GM23338 (cell line): ENCODE measurements at regions not wholly inside any gene's neighbourhood (a gene's known extent, or its start where the extent isn't known, plus 50 kb on each side); places are given as distances from the start of the nearest gene placed in this dataset.

Experiments
- ATAC-seq: fragments of 200-7000 bp; cut with Tn5 transposase; 3 replicates; pipeline ENCODE4 v1.9.1; 2020
- DNase-seq: peaks from one replicate; pipeline ENCODE4 v3.0.0-alpha.2; 2015; ENCODE audit warnings: low spot score
- H2AFZ ChIP-seq: fragments of 200-600 bp; sonication (generic); 2 replicates; pipeline ENCODE4 v1.8.0; 2016; ENCODE audit warnings: antibody characterized with exemption, mild to moderate bottlenecking, moderate library complexity
- H3F3A ChIP-seq: fragments of 200-600 bp; sonication (generic); replicated peaks from 2 replicates; pipeline ENCODE4 v1.8.0; 2017; ENCODE audit warnings: antibody characterized with exemption, mixed run types, low read depth
- H3K27ac ChIP-seq: fragments of 200-600 bp; sonication (generic); 2 replicates; pipeline ENCODE4 v1.6.1; 2016; ENCODE audit warnings: low read depth
- H3K27me3 ChIP-seq: fragments of 200-600 bp; sonication (generic); 2 replicates; pipeline ENCODE4 v1.8.0; 2016; ENCODE audit warnings: mild to moderate bottlenecking, mixed run types, moderate library complexity; ENCODE audit not compliant: insufficient read depth
- H3K36me3 ChIP-seq: fragments of 200-600 bp; sonication (generic); 2 replicates; pipeline ENCODE4 v1.8.0; 2016; ENCODE audit warnings: mild to moderate bottlenecking; ENCODE audit not compliant: insufficient read depth
- H3K4me1 ChIP-seq: fragments of 200-600 bp; sonication (generic); 2 replicates; pipeline ENCODE4 v1.8.0; 2016; ENCODE audit warnings: mild to moderate bottlenecking, moderate library complexity; ENCODE audit not compliant: insufficient read depth
- H3K4me2 ChIP-seq: fragments of 200-600 bp; sonication (generic); 2 replicates; pipeline ENCODE4 v1.7.1; 2017; ENCODE audit warnings: mixed run types
- H3K4me3 ChIP-seq: fragments of 200-600 bp; sonication (generic); 2 replicates; pipeline ENCODE4 v1.6.1; 2016; ENCODE audit warnings: mixed run types
- H3K79me2 ChIP-seq: fragments of 200-600 bp; sonication (generic); replicated peaks from 2 replicates; pipeline ENCODE4 v1.8.0; 2017; ENCODE audit warnings: mild to moderate bottlenecking; ENCODE audit not compliant: insufficient read depth
- H3K9me2 ChIP-seq: fragments of 200-600 bp; sonication (generic); 2 replicates; pipeline ENCODE4 v1.8.0; 2017; ENCODE audit not compliant: insufficient read depth
- H4K20me1 ChIP-seq: fragments of 200-600 bp; sonication (generic); replicated peaks from 2 replicates; pipeline ENCODE4 v1.8.0; 2017; ENCODE audit warnings: mild to moderate bottlenecking; ENCODE audit not compliant: insufficient read depth
- H3K27ac Mint-ChIP-seq: 2 replicates; pipeline ENCODE4 v1.8.0; 2020; ENCODE audit warnings: inconsistent platforms, mild to moderate bottlenecking, moderate library complexity, mixed read lengths
- H3K27me3 Mint-ChIP-seq: 3 replicates; pipeline ENCODE4 v1.8.0; 2022; ENCODE audit warnings: low read depth, mild to moderate bottlenecking, moderate library complexity, mixed read lengths, inconsistent platforms; ENCODE audit not compliant: insufficient read depth, poor library complexity
- H3K36me3 Mint-ChIP-seq: 3 replicates; pipeline ENCODE4 v1.8.0; 2021; ENCODE audit warnings: low read depth, mild to moderate bottlenecking, inconsistent platforms, moderate library complexity, mixed read lengths
- H3K4me1 Mint-ChIP-seq: 3 replicates; pipeline ENCODE4 v1.8.0; 2020; ENCODE audit warnings: mild to moderate bottlenecking, inconsistent platforms, mixed read lengths
- H3K4me3 Mint-ChIP-seq: 3 replicates; pipeline ENCODE4 v1.8.0; 2021; ENCODE audit warnings: moderate library complexity, mild to moderate bottlenecking, inconsistent platforms, mixed read lengths
- H3K9me3 Mint-ChIP-seq: 3 replicates; pipeline ENCODE4 v1.8.0; 2020; ENCODE audit warnings: moderate library complexity, mild to moderate bottlenecking, inconsistent platforms, mixed read lengths
- CREB1 ChIP-seq: fragments of 250-450 bp; sonication (Bioruptor Pico); IDR thresholded peaks from 2 replicates; pipeline ENCODE4 v1.5.0; 2020; ENCODE audit warnings: low read depth, mild to moderate bottlenecking, moderate library complexity
- CTCF ChIP-seq, 2 experiments: fragments of 200-600 bp in 1 of 2; sonication (generic) in 1 of 2; conservative IDR thresholded peaks; 2 replicates each; pipeline versions ENCODE4 v1.5.1 to v1.6.1; 2016 to 2017; ENCODE audit warnings: antibody characterized with exemption in 2 of 2, low read depth in 2 of 2, mild to moderate bottlenecking in 2 of 2, moderate library complexity in 1 of 2
- ETS1 ChIP-seq: IDR thresholded peaks from 2 replicates; pipeline ENCODE4 v1.6.1; 2016; ENCODE audit warnings: antibody characterized with exemption
- EZH2 ChIP-seq: fragments of 200-600 bp; sonication (generic); IDR thresholded peaks from one replicate; pipeline ENCODE4 v1.8.0; 2017; ENCODE audit warnings: antibody characterized with exemption, mild to moderate bottlenecking, low read depth; ENCODE audit not compliant: unreplicated experiment
- EZH2phosphoT487 ChIP-seq: fragments of 200-600 bp; sonication (generic); IDR thresholded peaks from one replicate; pipeline ENCODE4 v1.8.1; 2018; ENCODE audit warnings: antibody characterized with exemption; ENCODE audit not compliant: unreplicated experiment
- JUNB ChIP-seq: IDR thresholded peaks from one replicate; pipeline ENCODE4 v1.6.1; 2016; ENCODE audit warnings: antibody characterized with exemption; ENCODE audit not compliant: unreplicated experiment
- NANOG ChIP-seq: IDR thresholded peaks from 2 replicates; pipeline ENCODE4 v1.6.1; 2016; ENCODE audit warnings: antibody characterized with exemption, borderline replicate concordance
- POLR2AphosphoS5 ChIP-seq: IDR thresholded peaks from 2 replicates; pipeline ENCODE4 v1.6.1; 2016; ENCODE audit warnings: antibody characterized with exemption, low read depth
- REST ChIP-seq: IDR thresholded peaks from one replicate; pipeline ENCODE4 v1.6.1; 2018; ENCODE audit warnings: antibody characterized with exemption; ENCODE audit not compliant: unreplicated experiment
- STAT1 ChIP-seq: IDR thresholded peaks from one replicate; pipeline ENCODE4 v1.6.1; 2016; ENCODE audit warnings: antibody characterized with exemption; ENCODE audit not compliant: unreplicated experiment
- ZNF114 ChIP-seq: fragments of 250-450 bp; sonication (Bioruptor Pico); IDR thresholded peaks from 2 replicates; pipeline ENCODE4 v1.5.0; 2020; ENCODE audit warnings: mild to moderate bottlenecking, moderate library complexity
- ZNF331 ChIP-seq: fragments of 250-450 bp; sonication (Bioruptor Pico); IDR thresholded peaks from 2 replicates; pipeline ENCODE4 v1.5.0; 2020; ENCODE audit warnings: low read depth, mild to moderate bottlenecking, moderate library complexity
- ZNF462 ChIP-seq: fragments of 250-450 bp; sonication (Bioruptor Pico); IDR thresholded peaks from 2 replicates; pipeline ENCODE4 v1.5.0; 2020; ENCODE audit warnings: mild to moderate bottlenecking, moderate library complexity

- Histone ChIP-seq H3K36me3 (no peaks in the 10 kb centered on the region), H3K4me3 (no peak overlapping the region), H3K4me1 (no peaks in the 10 kb centered on the region), H3K4me2 (no peak overlapping the region), H2AFZ (no peak overlapping the region), H3K27me3 (no peaks in the 10 kb centered on the region), H3K27ac (no peak overlapping the region), H3K79me2 (no peaks in the 10 kb centered on the region), H4K20me1 (no peaks in the 10 kb centered on the region), H3K9me2 (0 out of 2 replicates have a peak, but pooled peaks cover 6% of the 10 kb centered on the region), H3F3A (no peaks in the 10 kb centered on the region)
- Mint-ChIP-seq H3K9me3 (no peaks in the 10 kb centered on the region), H3K4me3 (no peak overlapping the region), H3K27me3 (peaks cover 8% of the 10 kb centered on the region), H3K27ac (no peak overlapping the region), H3K36me3 (no peaks in the 10 kb centered on the region; the same call in 2 of the 3 replicates), H3K4me1 (peaks cover 2% of the 10 kb centered on the region; the same call in 1 of the 3 replicates)
- DNase-seq (no peak), ATAC-seq (no peak)
- TF ChIP-seq ZNF462 (CRISPR knock-in tag) (no peak), ZNF331 (no peak), JUNB (no peak), EZH2phosphoT487 (no peak), ZNF114 (no peak), CREB1 (CRISPR knock-in tag) (no peak), POLR2AphosphoS5 (no peak), STAT1 (no peak), REST (no peak), NANOG (no peak), ETS1 (no peak), CTCF (conservative IDR thresholded peaks at IDR 0.05; ENCODE audit: low read depth in 2 of 2) (no peak), EZH2 (no peak)
Measured at GRCh38 chr13:97134364-97135095, 87.6 kb upstream of the MBNL2 start.
